HepG2 (cell line): ENCODE measurements at regions not wholly inside any gene's neighbourhood (a gene's known extent, or its start where the extent isn't known, plus 50 kb on each side); places are given as distances from the start of the nearest gene placed in this dataset.

Experiments
- ATAC-seq: fragments of 200-7000 bp; cut with Tn5 transposase; 3 replicates; pipeline ENCODE4 v1.9.1; 2020; ENCODE audit warnings: mild to moderate bottlenecking, moderate library complexity
- BruUV-seq: library from RNA; stranded (reverse); fragments of 400-500 nt; replicated peaks from 2 replicates; lab custom pipeline; 2021; lab: Mats Ljungman, UMichigan
- CTCF ChIA-PET: fragments of 300-600 bp; formaldehyde crosslinking; extraction: SDS; loops from one replicate; lab custom pipeline; 2021; ENCODE audit warnings: low total read pairs, inconsistent platforms, low intra/inter-chr PET ratio; lab: Yijun Ruan, JAX
- POLR2A ChIA-PET: fragments of 350-600 bp; sonication (Branson Sonifier 250); formaldehyde crosslinking; loops from one replicate; lab custom pipeline; 2020; ENCODE audit warnings: antibody characterized with exemption, inconsistent platforms; lab: Yijun Ruan, JAX
- DNase-seq: peaks from one replicate; pipeline ENCODE4 v3.0.0-alpha.2; 2015; ENCODE audit warnings: low spot score
- FAIRE-seq: peaks from 3 replicates; lab custom pipeline; 2011; peaks lifted over from hg19 to GRCh38; lab: Jason Lieb, UNC
- H2AFZ ChIP-seq: one replicate; pipeline ENCODE4 v1.6.1; 2011; ENCODE audit warnings: low read length, inconsistent platforms
- H3K27ac ChIP-seq: fragments of 300-600 bp; 3 replicates; pipeline ENCODE4 v1.8.0; 2011; ENCODE audit warnings: mixed run types, mild to moderate bottlenecking, mixed read lengths, low read length, inconsistent platforms; ENCODE audit not compliant: insufficient read depth; ENCODE audit errors: extremely low read length
- H3K27me3 ChIP-seq, 2 experiments: fragments of 200-600 bp in 1 of 2; 2 replicates in 1 of 2; 3 replicates in 1 of 2; pipeline versions ENCODE4 v1.6.0 to v1.8.0; 2011; ENCODE audit warnings: low read length in 2 of 2, mild to moderate bottlenecking in 2 of 2, moderate library complexity in 2 of 2, inconsistent platforms in 1 of 2; ENCODE audit not compliant: insufficient read depth in 2 of 2, control insufficient read depth in 1 of 2
- H3K36me3 ChIP-seq, 2 experiments: fragments of 200-600 bp in 1 of 2; replicated peaks in 1 of 2; 2 replicates in 1 of 2; 3 replicates in 1 of 2; pipeline versions ENCODE4 v1.5.1 to v1.8.0; 2011; ENCODE audit warnings: low read length in 2 of 2, inconsistent platforms in 1 of 2; ENCODE audit not compliant: insufficient read depth in 2 of 2, control insufficient read depth in 1 of 2
- H3K4me1 ChIP-seq: 2 replicates; pipeline ENCODE4 v1.5.1; 2012; ENCODE audit warnings: low read length, inconsistent platforms; ENCODE audit not compliant: insufficient read depth
- H3K4me2 ChIP-seq: 2 replicates; pipeline ENCODE4 v1.6.0; 2011; ENCODE audit warnings: low read depth, low read length, inconsistent platforms
- H3K4me3 ChIP-seq, 3 experiments: fragments of 200-600 bp in 1 of 3; sonication (generic), shearing (Covaris generic) in 1 of 3; replicated peaks in 1 of 3; 2 replicates each; pipeline ENCODE4 v1.5.1; 2011 to 2016; ENCODE audit warnings: low read length in 3 of 3, inconsistent platforms in 2 of 3, low read depth in 2 of 3, mild to moderate bottlenecking in 2 of 3, control low read depth in 1 of 3, mixed read lengths in 1 of 3; ENCODE audit not compliant: insufficient read depth in 1 of 3
- H3K79me2 ChIP-seq: one replicate; pipeline ENCODE4 v1.6.1; 2011; ENCODE audit warnings: low read length, inconsistent platforms; ENCODE audit not compliant: insufficient read depth
- H3K9ac ChIP-seq: 2 replicates; pipeline ENCODE4 v1.6.0; 2011; ENCODE audit warnings: mild to moderate bottlenecking, low read depth, low read length, inconsistent platforms; ENCODE audit not compliant: insufficient read depth
- H3K9me3 ChIP-seq: 2 replicates; pipeline ENCODE4 v1.5.1; 2012; ENCODE audit warnings: mild to moderate bottlenecking, low read length
- H4K20me1 ChIP-seq: 2 replicates; pipeline ENCODE4 v1.6.0; 2011; ENCODE audit warnings: inconsistent platforms, mild to moderate bottlenecking, low read length, moderate library complexity; ENCODE audit not compliant: insufficient read depth
- GLI4 ChIP-seq: sonication (generic); formaldehyde crosslinking; IDR thresholded peaks from 2 replicates; pipeline ENCODE4 v1.5.1; 2020; ENCODE audit warnings: missing genetic modification reagents, mild to moderate bottlenecking, moderate library complexity, borderline replicate concordance
- MYNN ChIP-seq: sonication (generic); formaldehyde crosslinking; IDR thresholded peaks from 2 replicates; pipeline ENCODE4 v1.4.0; 2020; ENCODE audit warnings: mild to moderate bottlenecking, low read depth, missing genetic modification reagents
- NAIF1 ChIP-seq: sonication (generic); formaldehyde crosslinking; IDR thresholded peaks from 2 replicates; pipeline ENCODE4 v1.5.0; 2020; ENCODE audit warnings: mild to moderate bottlenecking, missing genetic modification reagents, borderline replicate concordance
- ZBTB3 ChIP-seq: sonication (generic); formaldehyde crosslinking; IDR thresholded peaks from 2 replicates; pipeline ENCODE4 v1.4.0; 2020; ENCODE audit warnings: low read depth, mild to moderate bottlenecking, moderate library complexity, missing genetic modification reagents, borderline replicate concordance
- WGBS: methylation state at CpG from one replicate; pipeline ENCODE4 v1.1.6; 2017; ENCODE audit warnings: low lambda C conversion rate; 5-methylcytosine and 5-hydroxymethylcytosine counted together
- in situ Hi-C: cut with HindIII; loops from 2 replicates; pipeline ENCODE4 v1.10.0; 2017; ENCODE audit warnings: low pct_unique_long_range_greater_than_20kb; ENCODE audit not compliant: extremely low pct_ligation_motif_present
- intact Hi-C: fragments of 100-400 bp; cut with micrococcal nuclease; formaldehyde crosslinking; loops from one replicate; pipeline ENCODE4 v1.10.0; 2022; ENCODE audit not compliant: unreplicated experiment
- TF ChIP-seq, protein P1 (sequence below): sonication (generic); formaldehyde crosslinking; IDR thresholded peaks from 2 replicates; pipeline ENCODE4 v1.5.1; 2020; ENCODE audit warnings: mild to moderate bottlenecking, missing genetic modification reagents, moderate library complexity
- TF ChIP-seq, protein P2 (sequence below): sonication (generic); formaldehyde crosslinking; IDR thresholded peaks from 2 replicates; pipeline ENCODE4 v1.4.0; 2020; ENCODE audit warnings: missing genetic modification reagents, low read depth, mild to moderate bottlenecking, borderline replicate concordance

DNA sequence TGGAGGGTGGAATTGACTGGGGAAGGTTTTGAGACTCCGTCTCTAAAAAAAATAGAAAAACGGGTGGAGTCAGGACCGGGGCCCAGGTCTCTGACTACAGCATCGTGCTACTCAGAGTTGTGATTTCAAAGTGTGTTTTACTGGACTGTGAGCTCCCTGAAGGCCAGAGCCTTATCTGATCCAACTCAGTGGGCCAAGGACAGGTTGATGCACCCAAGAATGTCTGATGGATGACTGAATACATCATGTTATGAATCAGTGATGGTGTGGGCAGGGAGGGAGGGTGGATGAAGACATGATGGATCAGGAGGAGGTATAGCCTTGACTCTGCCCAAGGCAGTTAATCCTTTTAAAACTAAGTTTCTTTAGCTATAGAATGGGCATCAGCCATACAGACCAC lies 81.6 kb downstream of the FOXD2 start:
- Histone ChIP-seq H3K9ac (no peak overlapping the region), H2AFZ (no peak overlapping the region), H3K36me3 (no peaks in the 10 kb centered on the region), H3K27me3 (peaks cover 3 to 31% of the 10 kb centered on the region in 2 experiments; a peak in 4 of 5 replicates), H3K4me3 (no peak overlapping the region), H3K79me2 (no peaks in the 10 kb centered on the region), H3K9me3 (no peaks in the 10 kb centered on the region), H3K4me1 (no peaks in the 10 kb centered on the region), H4K20me1 (no peaks in the 10 kb centered on the region), H3K27ac (no peak overlapping the region), H3K4me2 (no peak overlapping the region)
- in situ Hi-C loops: no loop called here
- WGBS: 17% methylated on average over 4 of the region's 4 CpGs
- CTCF ChIA-PET: no interaction called here
- no peak for ATAC-seq
- no peak for FAIRE-seq
- no peak for TF ChIP-seq MYNN (CRISPR knock-in tag)
- TF ChIP-seq ZBTB3 (CRISPR knock-in tag): no peak
- TF ChIP-seq GLI4 (CRISPR knock-in tag): no peak
- BruUV-seq: no TSS peak
- intact Hi-C loops: no loop called here
- DNase-seq: no peak
- POLR2A ChIA-PET: no interaction called here

DNA sequence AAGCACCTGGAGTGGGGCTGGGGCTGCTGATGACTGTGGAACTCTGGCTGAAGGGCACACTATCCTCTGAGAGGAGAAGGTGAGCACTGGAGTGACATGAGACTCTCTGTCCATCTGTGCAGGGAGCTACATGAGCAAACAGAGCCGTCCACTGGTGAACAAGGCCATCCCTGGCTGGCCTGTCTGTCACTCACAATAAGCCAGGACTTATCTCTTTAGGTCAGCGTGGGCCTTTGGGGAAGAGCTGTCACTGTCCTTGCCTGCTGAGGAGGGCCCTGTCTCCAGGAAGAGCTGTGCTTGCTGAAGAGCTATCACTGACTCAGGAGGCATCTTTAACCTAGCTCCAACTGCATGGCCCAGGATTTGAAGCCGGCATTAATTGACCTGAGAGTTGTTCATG lies 82.1 kb downstream of the FOXD2 start:
- POLR2A ChIA-PET: no interaction called here
- FAIRE-seq (no peak), ATAC-seq (no peak), DNase-seq (no peak)
- H3K27ac ChIP-seq: no peak overlapping the region
- in situ Hi-C loops: no loop called here
- no peak overlapping the region for H3K4me2 ChIP-seq
- H3K4me1 ChIP-seq: no peaks in the 10 kb centered on the region
- H3K9me3 ChIP-seq: no peaks in the 10 kb centered on the region
- H2AFZ ChIP-seq: no peak overlapping the region
- WGBS: 48% methylated on average over 3 of the region's 3 CpGs
- peaks cover 3 to 33% of the 10 kb centered on the region in 2 experiments; a peak in 4 of 5 replicates for H3K27me3 ChIP-seq
- no peak overlapping the region for H3K4me3 ChIP-seq
- intact Hi-C loops: no loop called here
- CTCF ChIA-PET: no interaction called here
- H4K20me1 ChIP-seq: no peaks in the 10 kb centered on the region
- H3K79me2 ChIP-seq: no peaks in the 10 kb centered on the region
- no peaks in the 10 kb centered on the region for H3K36me3 ChIP-seq
- no TSS peak for BruUV-seq
- TF ChIP-seq, protein P1, sequence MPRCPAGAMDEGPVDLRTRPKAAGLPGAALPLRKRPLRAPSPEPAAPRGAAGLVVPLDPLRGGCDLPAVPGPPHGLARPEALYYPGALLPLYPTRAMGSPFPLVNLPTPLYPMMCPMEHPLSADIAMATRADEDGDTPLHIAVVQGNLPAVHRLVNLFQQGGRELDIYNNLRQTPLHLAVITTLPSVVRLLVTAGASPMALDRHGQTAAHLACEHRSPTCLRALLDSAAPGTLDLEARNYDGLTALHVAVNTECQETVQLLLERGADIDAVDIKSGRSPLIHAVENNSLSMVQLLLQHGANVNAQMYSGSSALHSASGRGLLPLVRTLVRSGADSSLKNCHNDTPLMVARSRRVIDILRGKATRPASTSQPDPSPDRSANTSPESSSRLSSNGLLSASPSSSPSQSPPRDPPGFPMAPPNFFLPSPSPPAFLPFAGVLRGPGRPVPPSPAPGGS (CRISPR knock-in tag): no peak
- TF ChIP-seq, protein P2, sequence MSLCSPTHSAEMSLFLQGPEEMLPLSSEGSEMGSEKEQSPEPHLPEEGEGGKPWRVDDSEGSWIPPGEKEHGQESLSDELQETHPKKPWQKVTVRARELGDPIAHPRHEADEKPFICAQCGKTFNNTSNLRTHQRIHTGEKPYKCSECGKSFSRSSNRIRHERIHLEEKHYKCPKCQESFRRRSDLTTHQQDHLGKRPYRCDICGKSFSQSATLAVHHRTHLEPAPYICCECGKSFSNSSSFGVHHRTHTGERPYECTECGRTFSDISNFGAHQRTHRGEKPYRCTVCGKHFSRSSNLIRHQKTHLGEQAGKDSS (CRISPR knock-in tag): no peak
- no peak for TF ChIP-seq NAIF1 (CRISPR knock-in tag)
- H3K9ac ChIP-seq: no peak overlapping the region
